HT-29 (cell line): ENCODE measurements at regions not wholly inside any gene's neighbourhood (a gene's known extent, or its start where the extent isn't known, plus 50 kb on each side); places are given as distances from the start of the nearest gene placed in this dataset.
A peak's percentile ranks its signal among the peaks of the same experiment; 100 is the strongest.
"Not testable (repeated sequence)": the region's sequence is repeated elsewhere in the genome, so short reads cannot be mapped to it uniquely, and the experiment has no call there.

Experiments used
- DNase-seq: peaks from one replicate; pipeline ENCODE4 v3.0.0-alpha.2; 2015; ENCODE audit warnings: low spot score

- DNase-seq, result no peak
Measured at GRCh38 chr11:38159038-38159437, 1561.0 kb upstream of the RAG2 start.

GRCh38 chr11:38156495-38157146 lies 1558.6 kb upstream of the RAG2 start:
- DNase-seq, result no peak

- no peak for DNase-seq
Measured at GRCh38 chr11:38155856-38156255, 1557.8 kb upstream of the RAG2 start.

- DNase-seq, result peak; percentile 21
Measured at GRCh38 chr11:38153985-38154384, 1555.9 kb upstream of the RAG2 start.

GRCh38 chr11:38143852-38144251 lies 1545.8 kb upstream of the RAG2 start:
- no peak for DNase-seq

GRCh38 chr11:38138972-38139371 lies 1540.9 kb upstream of the RAG2 start:
- no peak for DNase-seq

GRCh38 chr11:38136887-38137286 lies 1538.9 kb upstream of the RAG2 start:
- DNase-seq, result no peak

- DNase-seq, result no peak
Measured at GRCh38 chr11:38131535-38131934, 1533.5 kb upstream of the RAG2 start.

- no peak for DNase-seq
Measured at GRCh38 chr11:38130976-38131375, 1532.9 kb upstream of the RAG2 start.

- DNase-seq, result no peak
Measured at GRCh38 chr11:38130514-38130913, 1532.5 kb upstream of the RAG2 start.

GRCh38 chr11:38123673-38124072 lies 1525.6 kb upstream of the RAG2 start:
- DNase-seq, result no peak

GRCh38 chr11:38116616-38117015 lies 1518.6 kb upstream of the RAG2 start:
- DNase-seq, result not testable (repeated sequence)

GRCh38 chr11:38115381-38115780 lies 1517.3 kb upstream of the RAG2 start:
- DNase-seq, result not testable (repeated sequence)

- no peak for DNase-seq
Measured at GRCh38 chr11:38100836-38101462, 1502.9 kb upstream of the RAG2 start.

GRCh38 chr11:38095268-38095667 lies 1497.2 kb upstream of the RAG2 start:
- no peak for DNase-seq

- DNase-seq, result peak; percentile 31
Measured at GRCh38 chr11:38089726-38090125, 1491.7 kb upstream of the RAG2 start.

- peak; percentile 31 for DNase-seq
Measured at GRCh38 chr11:38060920-38061319, 1462.9 kb upstream of the RAG2 start.

- DNase-seq, result no peak
Measured at GRCh38 chr11:38060136-38060535, 1462.1 kb upstream of the RAG2 start.

GRCh38 chr11:38046571-38047135 lies 1448.6 kb upstream of the RAG2 start:
- no peak for DNase-seq

- no peak for DNase-seq
Measured at GRCh38 chr11:38043060-38043459, 1445.0 kb upstream of the RAG2 start.

- DNase-seq, result no peak
Measured at GRCh38 chr11:38038777-38039176, 1440.7 kb upstream of the RAG2 start.

- peak; percentile 37 for DNase-seq
Measured at GRCh38 chr11:38019072-38019775, 1421.2 kb upstream of the RAG2 start.

GRCh38 chr11:38014405-38014804 lies 1416.4 kb upstream of the RAG2 start:
- DNase-seq, result no peak
